ENCODE measurements at regions not wholly inside any gene's neighbourhood (a gene's known extent, or its start where the extent isn't known, plus 50 kb on each side); places are given as distances from the start of the nearest gene placed in this dataset.

DNA sequence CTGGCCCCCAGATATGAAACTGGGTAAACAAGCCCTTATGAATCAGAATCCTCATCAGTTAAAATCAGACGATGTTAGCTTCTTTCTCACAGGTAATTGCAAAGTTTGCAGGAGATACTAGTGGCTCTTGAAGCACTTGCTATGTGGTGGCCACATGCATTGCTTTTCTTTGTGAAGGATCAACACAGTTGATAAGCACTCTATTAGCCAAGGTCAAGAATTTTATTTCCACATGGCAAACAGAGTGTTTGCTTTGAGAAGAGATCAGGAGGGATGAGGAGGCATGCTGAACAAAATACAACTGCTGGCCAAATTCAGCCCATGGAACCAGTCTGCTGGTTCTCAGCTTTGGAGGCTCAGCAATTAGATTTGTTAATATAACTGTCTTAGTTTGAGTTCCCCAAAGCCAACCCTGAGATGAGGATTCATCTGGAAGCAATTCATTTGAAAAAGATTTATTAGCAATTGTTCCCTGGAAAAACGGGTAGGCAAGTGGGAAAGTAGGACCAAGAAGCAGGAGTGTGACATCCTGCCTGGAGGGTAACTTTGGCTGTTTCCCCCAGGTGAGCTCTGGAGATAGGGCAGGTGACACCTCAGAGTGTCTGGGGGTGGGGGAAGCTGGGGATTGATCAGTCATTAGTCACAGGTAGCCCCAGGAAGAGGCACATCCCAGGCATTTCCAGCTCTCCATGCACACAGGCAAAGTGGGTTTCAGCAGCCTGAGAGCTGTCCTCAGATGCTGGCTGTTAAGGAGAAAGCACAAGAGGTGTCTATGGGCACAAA is 180.3 kb downstream of the ABHD5 start:
- no peak for TF ChIP-seq HDAC2 (IDR thresholded peaks at IDR 0.05)
- no peak for TF ChIP-seq REST (IDR thresholded peaks at IDR 0.05; ENCODE audit: low read depth, low read length)
- TF ChIP-seq TCF12 (IDR thresholded peaks at IDR 0.05; ENCODE audit: low read depth, low read length), result no peak
- no peak for TF ChIP-seq RFX5 (IDR thresholded peaks at IDR 0.05; ENCODE audit: low read depth, low read length)
